Breast epithelium (tissue), 3 donors: ENCODE measurements at regions not wholly inside any gene's neighbourhood (a gene's known extent, or its start where the extent isn't known, plus 50 kb on each side); places are given as distances from the start of the nearest gene placed in this dataset.

Experiments used
- CTCF ChIP-seq, 3 donors: fragments of 450-650 bp; IDR thresholded peaks; one replicate each; pipeline ENCODE4 v1.5.1; 2016 to 2017; ENCODE audit warnings: antibody characterized with exemption in 3 of 3, mild to moderate bottlenecking in 3 of 3, moderate library complexity in 3 of 3
- POLR2A ChIP-seq: fragments of 450-650 bp; IDR thresholded peaks from one replicate; pipeline ENCODE4 v1.6.1; 2016; ENCODE audit warnings: antibody characterized with exemption, mild to moderate bottlenecking, moderate library complexity
- POLR2AphosphoS5 ChIP-seq, 3 donors: sonication (generic); formaldehyde crosslinking; IDR thresholded peaks; one replicate each; pipeline ENCODE4 v1.6.1; 2017; ENCODE audit warnings: antibody characterized with exemption in 3 of 3

GRCh38 chr7:149595541-149595940, 97.9 kb upstream of the ZNF746 start:
- TF ChIP-seq POLR2A (no peak), CTCF (IDR thresholded peaks at IDR 0.05) (no peak), POLR2AphosphoS5 (IDR thresholded peaks at IDR 0.05) (no peak)
